K562 (cell line): ENCODE measurements at regions not wholly inside any gene's neighbourhood (a gene's known extent, or its start where the extent isn't known, plus 50 kb on each side); places are given as distances from the start of the nearest gene placed in this dataset.

ENCODE experiments used
- ATAC-seq: fragments of 200-7000 bp; cut with Tn5 transposase; 3 replicates; pipeline ENCODE4 v1.9.1; 2020; ENCODE audit warnings: moderate library complexity
- BruUV-seq: library from RNA; stranded (reverse); fragments of 400-500 nt; replicated peaks from 2 replicates; lab custom pipeline; 2021; lab: Mats Ljungman, UMichigan
- CTCF ChIA-PET: fragments of 300-600 bp; formaldehyde crosslinking; extraction: SDS; loops from one replicate; lab custom pipeline; 2021; ENCODE audit warnings: low intra/inter-chr PET ratio; lab: Yijun Ruan, JAX
- POLR2A ChIA-PET: fragments of 300-600, 350-650 bp; sonication (Branson Sonifier 250); formaldehyde crosslinking; extraction: SDS; loops from one replicate; lab custom pipeline; 2021; ENCODE audit warnings: antibody characterized with exemption, inconsistent platforms; lab: Yijun Ruan, JAX
- DNase-seq, 4 experiments: peaks; one replicate each; pipeline versions ENCODE4 v3.0.0 to v3.0.0-alpha.2; 2011 to 2018; ENCODE audit warnings: low spot score in 3 of 4, mixed read lengths in 3 of 4; ENCODE audit errors: extremely low read depth in 1 of 4
- FAIRE-seq: peaks from 2 replicates; lab custom pipeline; 2011; peaks lifted over from hg19 to GRCh38; lab: Jason Lieb, UNC
- H2AFZ ChIP-seq: 2 replicates; pipeline ENCODE4 v1.6.0; 2011; ENCODE audit warnings: low read depth, low read length, control low read depth, inconsistent platforms
- H3K27ac ChIP-seq: fragments of 200-600 bp; 3 replicates; pipeline ENCODE4 v1.8.0; 2011; ENCODE audit warnings: low read depth, mild to moderate bottlenecking, control low read depth, inconsistent platforms, low read length, moderate library complexity, mixed read lengths; ENCODE audit errors: extremely low read depth
- H3K27me3 ChIP-seq, 2 experiments: fragments of 300-600 bp in 1 of 2; 2 replicates in 1 of 2; 3 replicates in 1 of 2; pipeline versions ENCODE4 v1.6.0 to v1.8.0; 2011; ENCODE audit warnings: inconsistent platforms in 2 of 2, low read length in 2 of 2, mild to moderate bottlenecking in 1 of 2, mixed read lengths in 1 of 2, moderate library complexity in 1 of 2; ENCODE audit not compliant: control insufficient read depth in 2 of 2, insufficient read depth in 2 of 2
- H3K36me3 ChIP-seq: fragments of 300-600 bp; 3 replicates; pipeline ENCODE4 v1.8.0; 2011; ENCODE audit warnings: mild to moderate bottlenecking, low read length, inconsistent platforms; ENCODE audit not compliant: control insufficient read depth, insufficient read depth
- H3K4me1 ChIP-seq, 2 experiments: fragments of 200-600 bp in 1 of 2; replicated peaks in 1 of 2; 2 replicates in 1 of 2; 3 replicates in 1 of 2; pipeline versions ENCODE4 v1.5.1 to v1.8.0; 2011; ENCODE audit warnings: inconsistent platforms in 2 of 2, low read length in 2 of 2, mild to moderate bottlenecking in 1 of 2, mixed read lengths in 1 of 2, moderate library complexity in 1 of 2; ENCODE audit not compliant: control insufficient read depth in 2 of 2, insufficient read depth in 2 of 2
- H3K4me2 ChIP-seq: 2 replicates; pipeline ENCODE4 v1.6.1; 2011; ENCODE audit warnings: low read length, control low read depth, inconsistent platforms, mixed read lengths; ENCODE audit not compliant: insufficient read depth
- H3K4me3 ChIP-seq: fragments of 200-600 bp; sonication (generic), shearing (Covaris generic); 2 replicates; pipeline ENCODE4 v1.5.1; 2016; ENCODE audit warnings: control low read depth, inconsistent platforms
- H3K79me2 ChIP-seq: fragments of 200-600 bp; 3 replicates; pipeline ENCODE4 v1.8.0; 2011; ENCODE audit warnings: low read length, inconsistent platforms; ENCODE audit not compliant: control insufficient read depth, insufficient read depth
- H3K9ac ChIP-seq, 2 experiments: 2 replicates each; pipeline versions ENCODE4 v1.6.0 to v1.6.1; 2011; ENCODE audit warnings: low read depth in 2 of 2, low read length in 2 of 2, control low read depth in 1 of 2, inconsistent platforms in 1 of 2, mild to moderate bottlenecking in 1 of 2, mixed read lengths in 1 of 2; ENCODE audit not compliant: insufficient read depth in 1 of 2
- H3K9me1 ChIP-seq: one replicate; pipeline ENCODE4 v1.6.0; 2011; ENCODE audit warnings: inconsistent platforms, mild to moderate bottlenecking, low read length, moderate library complexity; ENCODE audit not compliant: control insufficient read depth, insufficient read depth
- H3K9me3 ChIP-seq: replicated peaks from 2 replicates; pipeline ENCODE4 v1.5.1; 2011; ENCODE audit warnings: low read depth, low read length, inconsistent platforms; ENCODE audit not compliant: control insufficient read depth, insufficient read depth
- H4K20me1 ChIP-seq: replicated peaks from 2 replicates; pipeline ENCODE4 v1.6.1; 2011; ENCODE audit warnings: low read length, inconsistent platforms, mixed read lengths; ENCODE audit not compliant: control insufficient read depth, insufficient read depth
- DLX4 ChIP-seq: fragments of 250-450 bp; sonication (Bioruptor Pico); IDR thresholded peaks from 2 replicates; pipeline ENCODE4 v1.6.1; 2021; ENCODE audit warnings: mild to moderate bottlenecking
- ELK1 ChIP-seq: sonication (generic); formaldehyde crosslinking; IDR thresholded peaks from 2 replicates; pipeline ENCODE4 v1.8.1; 2022; ENCODE audit warnings: missing genetic modification reagents
- ERF ChIP-seq: fragments of 450-650 bp; formaldehyde crosslinking; IDR thresholded peaks from 2 replicates; pipeline ENCODE4 v1.4.0; 2020; ENCODE audit warnings: mild to moderate bottlenecking, mixed read lengths
- HMGN3 ChIP-seq: IDR thresholded peaks from 2 replicates; pipeline ENCODE4 v1.6.1; 2011; ENCODE audit warnings: borderline replicate concordance, low read depth, mild to moderate bottlenecking, mixed read lengths, low read length; ENCODE audit not compliant: insufficient read length; ENCODE audit errors: extremely low read depth
- PHF21A ChIP-seq: fragments of 450-650 bp; IDR thresholded peaks from 2 replicates; pipeline ENCODE4 v1.6.1; 2017; ENCODE audit warnings: low read depth, borderline replicate concordance
- RAD21 ChIP-seq, 2 experiments: fragments of 250-450 bp in 1 of 2; fragments of 450-650 bp in 1 of 2; sonication (Bioruptor Pico) in 1 of 2; formaldehyde crosslinking in 1 of 2; IDR thresholded peaks in 1 of 2; conservative IDR thresholded peaks in 1 of 2; 2 replicates each; pipeline versions ENCODE4 v1.4.0 to v1.8.0; 2020 to 2022; ENCODE audit warnings: mild to moderate bottlenecking in 2 of 2, moderate library complexity in 1 of 2
- SRSF3 ChIP-seq: fragments of 200-400 bp; formaldehyde crosslinking; IDR thresholded peaks from 2 replicates; pipeline ENCODE4 v1.6.1; 2016; ENCODE audit warnings: mild to moderate bottlenecking, low read length, moderate library complexity; ENCODE audit not compliant: insufficient read depth
- THRA ChIP-seq: fragments of 450-650 bp; IDR thresholded peaks from 2 replicates; pipeline ENCODE4 v1.6.1; 2017; ENCODE audit warnings: mild to moderate bottlenecking, moderate library complexity
- ZBTB26 ChIP-seq: fragments of 450-650 bp; formaldehyde crosslinking; IDR thresholded peaks from 2 replicates; pipeline ENCODE4 v1.4.0; 2022; ENCODE audit warnings: missing genetic modification characterization
- WGBS: fragments of 100-300 bp; shearing (Covaris generic); methylation state at CpG from one replicate; pipeline ENCODE4 v1.1.6; 2016; ENCODE audit warnings: low coverage, mixed read lengths; ENCODE audit not compliant: insufficient coverage; ENCODE audit errors: missing lambda C conversion rate; 5-methylcytosine and 5-hydroxymethylcytosine counted together
- in situ Hi-C: fragments of 300-500 bp; cut with MboI; formaldehyde crosslinking; loops from 4 replicates; pipeline ENCODE4 v1.15.0; 2018; ENCODE audit warnings: inconsistent platforms, mixed read lengths
- intact Hi-C: fragments of 100-400 bp; cut with micrococcal nuclease; formaldehyde crosslinking; loops from 2 replicates; pipeline ENCODE4 v1.14.2; 2022
- TF ChIP-seq, protein P1 (sequence below): fragments of 450-650 bp; IDR thresholded peaks from 2 replicates; pipeline ENCODE4 v1.6.1; 2016; ENCODE audit warnings: low read depth

- Histone ChIP-seq H3K9ac (no peak overlapping the region), H3K4me1 (no peaks in the 10 kb centered on the region), H3K4me3 (no peak overlapping the region), H3K4me2 (no peak overlapping the region), H3K36me3 (no peaks in the 10 kb centered on the region), H3K27ac (no peak overlapping the region), H3K9me3 (no peaks in the 10 kb centered on the region), H2AFZ (no peak overlapping the region), H3K9me1 (no peaks in the 10 kb centered on the region), H3K27me3 (no peaks in the 10 kb centered on the region), H3K79me2 (no peaks in the 10 kb centered on the region), H4K20me1 (no peaks in the 10 kb centered on the region)
- POLR2A ChIA-PET: no interaction called here
- FAIRE-seq (no peak), ATAC-seq (no peak), DNase-seq (no peak)
- intact Hi-C loops (no loop called here), in situ Hi-C loops (no loop called here)
- 5% methylated on average over 7 of the region's 7 CpGs for WGBS
- no TSS peak for BruUV-seq
- CTCF ChIA-PET: no interaction called here
- no peak for TF ChIP-seq SRSF3
- no peak for TF ChIP-seq HMGN3
- TF ChIP-seq ERF (CRISPR knock-in tag): no peak
- TF ChIP-seq PHF21A: no peak
- TF ChIP-seq DLX4 (CRISPR knock-in tag): no peak
- TF ChIP-seq ZBTB26 (CRISPR knock-in tag): no peak
- TF ChIP-seq ELK1 (CRISPR knock-in tag): no peak
- TF ChIP-seq, protein P1, sequence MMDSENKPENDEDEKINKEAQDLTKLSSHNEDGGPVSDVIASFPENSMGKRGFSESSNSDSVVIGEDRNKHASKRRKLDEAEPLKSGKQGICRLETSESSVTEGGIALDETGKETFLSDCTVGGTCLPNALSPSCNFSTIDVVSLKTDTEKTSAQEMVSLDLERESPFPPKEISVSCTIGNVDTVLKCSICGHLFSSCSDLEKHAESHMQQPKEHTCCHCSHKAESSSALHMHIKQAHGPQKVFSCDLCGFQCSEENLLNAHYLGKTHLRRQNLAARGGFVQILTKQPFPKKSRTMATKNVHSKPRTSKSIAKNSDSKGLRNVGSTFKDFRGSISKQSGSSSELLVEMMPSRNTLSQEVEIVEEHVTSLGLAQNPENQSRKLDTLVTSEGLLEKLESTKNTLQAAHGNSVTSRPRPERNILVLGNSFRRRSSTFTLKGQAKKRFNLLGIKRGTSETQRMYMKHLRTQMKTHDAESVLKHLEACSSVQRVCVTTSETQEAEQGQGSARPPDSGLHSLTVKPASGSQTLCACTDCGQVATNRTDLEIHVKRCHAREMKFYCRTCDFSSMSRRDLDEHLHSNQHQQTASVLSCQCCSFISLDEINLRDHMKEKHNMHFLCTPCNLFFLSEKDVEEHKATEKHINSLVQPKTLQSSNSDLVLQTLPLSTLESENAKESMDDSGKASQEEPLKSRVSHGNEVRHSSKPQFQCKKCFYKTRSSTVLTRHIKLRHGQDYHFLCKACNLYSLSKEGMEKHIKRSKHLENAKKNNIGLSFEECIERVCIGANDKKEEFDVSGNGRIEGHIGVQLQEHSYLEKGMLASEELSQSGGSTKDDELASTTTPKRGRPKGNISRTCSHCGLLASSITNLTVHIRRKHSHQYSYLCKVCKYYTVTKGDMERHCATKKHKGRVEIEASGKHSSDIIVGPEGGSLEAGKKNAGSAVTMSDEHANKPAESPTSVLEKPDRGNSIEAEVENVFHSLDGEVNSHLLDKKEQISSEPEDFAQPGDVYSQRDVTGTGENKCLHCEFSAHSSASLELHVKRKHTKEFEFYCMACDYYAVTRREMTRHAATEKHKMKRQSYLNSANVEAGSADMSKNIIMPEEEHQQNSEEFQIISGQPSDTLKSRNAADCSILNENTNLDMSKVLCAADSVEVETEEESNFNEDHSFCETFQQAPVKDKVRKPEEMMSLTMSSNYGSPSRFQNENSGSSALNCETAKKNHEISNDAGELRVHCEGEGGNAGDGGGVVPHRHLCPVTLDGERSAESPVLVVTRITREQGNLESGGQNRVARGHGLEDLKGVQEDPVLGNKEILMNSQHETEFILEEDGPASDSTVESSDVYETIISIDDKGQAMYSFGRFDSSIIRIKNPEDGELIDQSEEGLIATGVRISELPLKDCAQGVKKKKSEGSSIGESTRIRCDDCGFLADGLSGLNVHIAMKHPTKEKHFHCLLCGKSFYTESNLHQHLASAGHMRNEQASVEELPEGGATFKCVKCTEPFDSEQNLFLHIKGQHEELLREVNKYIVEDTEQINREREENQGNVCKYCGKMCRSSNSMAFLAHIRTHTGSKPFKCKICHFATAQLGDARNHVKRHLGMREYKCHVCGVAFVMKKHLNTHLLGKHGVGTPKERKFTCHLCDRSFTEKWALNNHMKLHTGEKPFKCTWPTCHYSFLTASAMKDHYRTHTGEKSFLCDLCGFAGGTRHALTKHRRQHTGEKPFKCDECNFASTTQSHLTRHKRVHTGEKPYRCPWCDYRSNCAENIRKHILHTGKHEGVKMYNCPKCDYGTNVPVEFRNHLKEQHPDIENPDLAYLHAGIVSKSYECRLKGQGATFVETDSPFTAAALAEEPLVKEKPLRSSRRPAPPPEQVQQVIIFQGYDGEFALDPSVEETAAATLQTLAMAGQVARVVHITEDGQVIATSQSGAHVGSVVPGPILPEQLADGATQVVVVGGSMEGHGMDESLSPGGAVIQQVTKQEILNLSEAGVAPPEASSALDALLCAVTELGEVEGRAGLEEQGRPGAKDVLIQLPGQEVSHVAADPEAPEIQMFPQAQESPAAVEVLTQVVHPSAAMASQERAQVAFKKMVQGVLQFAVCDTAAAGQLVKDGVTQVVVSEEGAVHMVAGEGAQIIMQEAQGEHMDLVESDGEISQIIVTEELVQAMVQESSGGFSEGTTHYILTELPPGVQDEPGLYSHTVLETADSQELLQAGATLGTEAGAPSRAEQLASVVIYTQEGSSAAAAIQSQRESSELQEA: no peak
- TF ChIP-seq RAD21 (CRISPR knock-in tag; conservative IDR thresholded peaks at IDR 0.05 in 1 of 2, IDR thresholded peaks at IDR 0.05 in 1 of 2): no peak
- no peak for TF ChIP-seq THRA
Observed at GRCh38 chr1:105087506-105087905, 1337.8 kb downstream of the AMY1C start.
